K562 (cell line): ENCODE measurements at regions not wholly inside any gene's neighbourhood (a gene's known extent, or its start where the extent isn't known, plus 50 kb on each side); places are given as distances from the start of the nearest gene placed in this dataset.

Experiments
- EP300 ChIP-seq: IDR thresholded peaks from 2 replicates; pipeline ENCODE4 v1.6.1; 2012; ENCODE audit warnings: low read length, improper control_type of control experiment
- POLR2A ChIP-seq: fragments of 450-650 bp; conservative IDR thresholded peaks from 2 replicates; pipeline ENCODE4 v1.6.1; 2016
- RAD21 ChIP-seq, 2 experiments: fragments of 250-450 bp in 1 of 2; fragments of 450-650 bp in 1 of 2; sonication (Bioruptor Pico) in 1 of 2; formaldehyde crosslinking in 1 of 2; IDR thresholded peaks in 1 of 2; conservative IDR thresholded peaks in 1 of 2; 2 replicates each; pipeline versions ENCODE4 v1.4.0 to v1.8.0; 2020 to 2022; ENCODE audit warnings: mild to moderate bottlenecking in 2 of 2, moderate library complexity in 1 of 2
- SMC3 ChIP-seq: conservative IDR thresholded peaks from 2 replicates; pipeline ENCODE4 v1.6.1; 2011; ENCODE audit warnings: low read depth, low read length, improper control_type of control experiment; ENCODE audit not compliant: insufficient read depth
- TF ChIP-seq, protein P1 (sequence below), 2 experiments: fragments of 450-650 bp; formaldehyde crosslinking in 1 of 2; IDR thresholded peaks; 2 replicates each; pipeline versions ENCODE4 v1.4.0 to v1.6.1; 2014 to 2020; ENCODE audit warnings: mild to moderate bottlenecking in 2 of 2, borderline replicate concordance in 1 of 2, low read depth in 1 of 2
- TF ChIP-seq, protein P2 (sequence below): fragments of 250-450 bp; sonication (Bioruptor Pico); IDR thresholded peaks from 2 replicates; pipeline ENCODE4 v1.4.0; 2020; ENCODE audit warnings: mild to moderate bottlenecking, moderate library complexity, borderline replicate concordance
- TF ChIP-seq, protein P3 (sequence below), 3 experiments: IDR thresholded peaks in 2 of 3; conservative IDR thresholded peaks in 1 of 3; 2 replicates each; pipeline ENCODE4 v1.5.1; 2011 to 2012; ENCODE audit warnings: low read length in 3 of 3, mild to moderate bottlenecking in 3 of 3, control low read depth in 2 of 3, improper control_type of control experiment in 1 of 3, inconsistent platforms in 1 of 3, low read depth in 1 of 3, mixed read lengths in 1 of 3, moderate library complexity in 1 of 3; ENCODE audit not compliant: insufficient read depth in 2 of 3
- TF ChIP-seq, protein P4 (sequence below): sonication (generic); formaldehyde crosslinking; IDR thresholded peaks from 2 replicates; pipeline ENCODE4 v1.8.0; 2022; ENCODE audit warnings: mild to moderate bottlenecking, missing genetic modification reagents, borderline replicate concordance
- TF ChIP-seq, protein P5 (sequence below): IDR thresholded peaks from 2 replicates; pipeline ENCODE4 v1.6.1; 2011; ENCODE audit not compliant: insufficient read length; ENCODE audit errors: extremely low read depth

DNA sequence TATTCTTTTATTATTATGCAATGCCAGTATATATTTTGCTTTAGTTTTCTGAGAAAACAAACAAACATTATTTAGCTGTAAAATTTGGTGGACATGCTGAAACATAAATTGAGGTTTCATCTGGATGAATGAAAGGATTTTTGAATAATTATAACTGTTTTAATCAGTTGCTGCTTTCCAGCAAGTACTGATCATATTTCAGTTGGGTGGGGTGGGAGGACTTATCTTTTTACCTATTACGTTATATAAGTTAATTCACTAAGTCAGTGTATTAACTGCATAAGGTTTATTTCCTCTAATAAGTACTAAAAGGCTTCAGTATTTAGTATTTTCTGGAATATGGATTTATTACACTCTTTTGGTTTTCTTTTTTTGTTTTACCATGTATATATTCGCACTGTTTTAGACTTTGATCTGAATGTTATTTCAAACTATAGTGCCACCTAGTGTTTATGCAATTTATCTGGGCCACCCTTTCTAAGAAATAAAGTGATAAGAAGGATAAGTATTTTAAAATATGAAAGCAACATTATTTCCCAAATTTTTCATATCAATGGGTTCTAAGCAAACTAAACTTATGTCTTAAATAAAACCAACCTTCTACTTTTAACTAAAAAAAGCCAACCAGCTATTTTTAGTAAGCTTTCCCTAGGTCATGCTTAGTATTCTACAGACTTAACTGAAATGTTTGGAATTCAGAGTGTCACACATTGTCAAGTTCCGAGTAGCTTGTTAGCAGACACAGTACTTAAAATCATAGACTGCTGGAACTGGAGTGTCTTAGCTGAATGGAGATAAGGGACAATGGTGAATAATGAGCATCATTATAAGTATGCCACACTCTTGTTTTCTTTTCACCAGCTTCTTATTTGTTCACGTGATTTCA, 105.4 kb upstream of the MCHR2 start (continued):
- TF ChIP-seq, protein P1, sequence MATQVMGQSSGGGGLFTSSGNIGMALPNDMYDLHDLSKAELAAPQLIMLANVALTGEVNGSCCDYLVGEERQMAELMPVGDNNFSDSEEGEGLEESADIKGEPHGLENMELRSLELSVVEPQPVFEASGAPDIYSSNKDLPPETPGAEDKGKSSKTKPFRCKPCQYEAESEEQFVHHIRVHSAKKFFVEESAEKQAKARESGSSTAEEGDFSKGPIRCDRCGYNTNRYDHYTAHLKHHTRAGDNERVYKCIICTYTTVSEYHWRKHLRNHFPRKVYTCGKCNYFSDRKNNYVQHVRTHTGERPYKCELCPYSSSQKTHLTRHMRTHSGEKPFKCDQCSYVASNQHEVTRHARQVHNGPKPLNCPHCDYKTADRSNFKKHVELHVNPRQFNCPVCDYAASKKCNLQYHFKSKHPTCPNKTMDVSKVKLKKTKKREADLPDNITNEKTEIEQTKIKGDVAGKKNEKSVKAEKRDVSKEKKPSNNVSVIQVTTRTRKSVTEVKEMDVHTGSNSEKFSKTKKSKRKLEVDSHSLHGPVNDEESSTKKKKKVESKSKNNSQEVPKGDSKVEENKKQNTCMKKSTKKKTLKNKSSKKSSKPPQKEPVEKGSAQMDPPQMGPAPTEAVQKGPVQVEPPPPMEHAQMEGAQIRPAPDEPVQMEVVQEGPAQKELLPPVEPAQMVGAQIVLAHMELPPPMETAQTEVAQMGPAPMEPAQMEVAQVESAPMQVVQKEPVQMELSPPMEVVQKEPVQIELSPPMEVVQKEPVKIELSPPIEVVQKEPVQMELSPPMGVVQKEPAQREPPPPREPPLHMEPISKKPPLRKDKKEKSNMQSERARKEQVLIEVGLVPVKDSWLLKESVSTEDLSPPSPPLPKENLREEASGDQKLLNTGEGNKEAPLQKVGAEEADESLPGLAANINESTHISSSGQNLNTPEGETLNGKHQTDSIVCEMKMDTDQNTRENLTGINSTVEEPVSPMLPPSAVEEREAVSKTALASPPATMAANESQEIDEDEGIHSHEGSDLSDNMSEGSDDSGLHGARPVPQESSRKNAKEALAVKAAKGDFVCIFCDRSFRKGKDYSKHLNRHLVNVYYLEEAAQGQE (IDR thresholded peaks at IDR 0.05; ENCODE audit: borderline replicate concordance): peak; percentile 61; the same call in 1 of the 2 replicates
- TF ChIP-seq, protein P1 (CRISPR knock-in tag; IDR thresholded peaks at IDR 0.05; ENCODE audit: low read depth): no peak
- TF ChIP-seq RAD21 (CRISPR knock-in tag; conservative IDR thresholded peaks at IDR 0.05 in 1 of 2, IDR thresholded peaks at IDR 0.05 in 1 of 2) (peak; percentile 47 to 66; a peak in 3 of 4 replicates), POLR2A (no peak), SMC3 (peak; percentile 39; the same call in 1 of the 2 replicates), EP300 (no peak)
- TF ChIP-seq, protein P2, sequence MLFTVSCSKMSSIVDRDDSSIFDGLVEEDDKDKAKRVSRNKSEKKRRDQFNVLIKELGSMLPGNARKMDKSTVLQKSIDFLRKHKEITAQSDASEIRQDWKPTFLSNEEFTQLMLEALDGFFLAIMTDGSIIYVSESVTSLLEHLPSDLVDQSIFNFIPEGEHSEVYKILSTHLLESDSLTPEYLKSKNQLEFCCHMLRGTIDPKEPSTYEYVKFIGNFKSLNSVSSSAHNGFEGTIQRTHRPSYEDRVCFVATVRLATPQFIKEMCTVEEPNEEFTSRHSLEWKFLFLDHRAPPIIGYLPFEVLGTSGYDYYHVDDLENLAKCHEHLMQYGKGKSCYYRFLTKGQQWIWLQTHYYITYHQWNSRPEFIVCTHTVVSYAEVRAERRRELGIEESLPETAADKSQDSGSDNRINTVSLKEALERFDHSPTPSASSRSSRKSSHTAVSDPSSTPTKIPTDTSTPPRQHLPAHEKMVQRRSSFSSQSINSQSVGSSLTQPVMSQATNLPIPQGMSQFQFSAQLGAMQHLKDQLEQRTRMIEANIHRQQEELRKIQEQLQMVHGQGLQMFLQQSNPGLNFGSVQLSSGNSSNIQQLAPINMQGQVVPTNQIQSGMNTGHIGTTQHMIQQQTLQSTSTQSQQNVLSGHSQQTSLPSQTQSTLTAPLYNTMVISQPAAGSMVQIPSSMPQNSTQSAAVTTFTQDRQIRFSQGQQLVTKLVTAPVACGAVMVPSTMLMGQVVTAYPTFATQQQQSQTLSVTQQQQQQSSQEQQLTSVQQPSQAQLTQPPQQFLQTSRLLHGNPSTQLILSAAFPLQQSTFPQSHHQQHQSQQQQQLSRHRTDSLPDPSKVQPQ (CRISPR knock-in tag): no peak
- TF ChIP-seq, protein P3, sequence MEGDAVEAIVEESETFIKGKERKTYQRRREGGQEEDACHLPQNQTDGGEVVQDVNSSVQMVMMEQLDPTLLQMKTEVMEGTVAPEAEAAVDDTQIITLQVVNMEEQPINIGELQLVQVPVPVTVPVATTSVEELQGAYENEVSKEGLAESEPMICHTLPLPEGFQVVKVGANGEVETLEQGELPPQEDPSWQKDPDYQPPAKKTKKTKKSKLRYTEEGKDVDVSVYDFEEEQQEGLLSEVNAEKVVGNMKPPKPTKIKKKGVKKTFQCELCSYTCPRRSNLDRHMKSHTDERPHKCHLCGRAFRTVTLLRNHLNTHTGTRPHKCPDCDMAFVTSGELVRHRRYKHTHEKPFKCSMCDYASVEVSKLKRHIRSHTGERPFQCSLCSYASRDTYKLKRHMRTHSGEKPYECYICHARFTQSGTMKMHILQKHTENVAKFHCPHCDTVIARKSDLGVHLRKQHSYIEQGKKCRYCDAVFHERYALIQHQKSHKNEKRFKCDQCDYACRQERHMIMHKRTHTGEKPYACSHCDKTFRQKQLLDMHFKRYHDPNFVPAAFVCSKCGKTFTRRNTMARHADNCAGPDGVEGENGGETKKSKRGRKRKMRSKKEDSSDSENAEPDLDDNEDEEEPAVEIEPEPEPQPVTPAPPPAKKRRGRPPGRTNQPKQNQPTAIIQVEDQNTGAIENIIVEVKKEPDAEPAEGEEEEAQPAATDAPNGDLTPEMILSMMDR (IDR thresholded peaks at IDR 0.05 in 2 of 3, conservative IDR thresholded peaks at IDR 0.05 in 1 of 3; ENCODE audit: insufficient read depth in 2 of 3, low read depth in 1 of 3, low read length in 3 of 3): peak in 2 of 3 experiments; percentile 45 to 69; a peak in 3 of 6 replicates
- TF ChIP-seq, protein P4, sequence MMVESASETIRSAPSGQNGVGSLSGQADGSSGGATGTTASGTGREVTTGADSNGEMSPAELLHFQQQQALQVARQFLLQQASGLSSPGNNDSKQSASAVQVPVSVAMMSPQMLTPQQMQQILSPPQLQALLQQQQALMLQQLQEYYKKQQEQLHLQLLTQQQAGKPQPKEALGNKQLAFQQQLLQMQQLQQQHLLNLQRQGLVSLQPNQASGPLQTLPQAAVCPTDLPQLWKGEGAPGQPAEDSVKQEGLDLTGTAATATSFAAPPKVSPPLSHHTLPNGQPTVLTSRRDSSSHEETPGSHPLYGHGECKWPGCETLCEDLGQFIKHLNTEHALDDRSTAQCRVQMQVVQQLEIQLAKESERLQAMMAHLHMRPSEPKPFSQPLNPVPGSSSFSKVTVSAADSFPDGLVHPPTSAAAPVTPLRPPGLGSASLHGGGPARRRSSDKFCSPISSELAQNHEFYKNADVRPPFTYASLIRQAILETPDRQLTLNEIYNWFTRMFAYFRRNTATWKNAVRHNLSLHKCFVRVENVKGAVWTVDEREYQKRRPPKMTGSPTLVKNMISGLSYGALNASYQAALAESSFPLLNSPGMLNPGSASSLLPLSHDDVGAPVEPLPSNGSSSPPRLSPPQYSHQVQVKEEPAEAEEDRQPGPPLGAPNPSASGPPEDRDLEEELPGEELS (CRISPR knock-in tag): no peak
- TF ChIP-seq, protein P5, sequence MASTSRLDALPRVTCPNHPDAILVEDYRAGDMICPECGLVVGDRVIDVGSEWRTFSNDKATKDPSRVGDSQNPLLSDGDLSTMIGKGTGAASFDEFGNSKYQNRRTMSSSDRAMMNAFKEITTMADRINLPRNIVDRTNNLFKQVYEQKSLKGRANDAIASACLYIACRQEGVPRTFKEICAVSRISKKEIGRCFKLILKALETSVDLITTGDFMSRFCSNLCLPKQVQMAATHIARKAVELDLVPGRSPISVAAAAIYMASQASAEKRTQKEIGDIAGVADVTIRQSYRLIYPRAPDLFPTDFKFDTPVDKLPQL: no peak
